ENCODE measurements at regions not wholly inside any gene's neighbourhood (a gene's known extent, or its start where the extent isn't known, plus 50 kb on each side); places are given as distances from the start of the nearest gene placed in this dataset.

DNA sequence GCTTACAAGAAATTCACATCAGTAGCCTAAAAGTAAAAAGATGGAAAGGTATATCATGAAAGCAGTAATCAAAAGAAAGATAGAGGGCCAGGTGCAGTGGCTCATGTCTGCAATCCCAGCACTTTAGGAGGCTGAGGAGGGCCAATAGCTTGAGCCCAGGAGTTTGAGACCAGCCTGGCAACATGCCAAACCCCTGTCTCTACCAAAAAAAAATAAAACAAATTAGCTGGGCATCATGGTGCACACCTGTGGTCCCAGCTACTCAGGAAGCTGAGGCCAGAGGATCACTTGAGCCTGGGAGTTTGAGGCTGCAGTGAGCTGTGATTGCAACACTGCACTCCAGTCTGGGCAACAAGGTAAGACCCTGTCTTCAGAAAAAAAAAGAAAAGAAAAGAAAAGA is 55.5 kb downstream of the GSPT2 start:
- DNase-seq: no peak

DNA sequence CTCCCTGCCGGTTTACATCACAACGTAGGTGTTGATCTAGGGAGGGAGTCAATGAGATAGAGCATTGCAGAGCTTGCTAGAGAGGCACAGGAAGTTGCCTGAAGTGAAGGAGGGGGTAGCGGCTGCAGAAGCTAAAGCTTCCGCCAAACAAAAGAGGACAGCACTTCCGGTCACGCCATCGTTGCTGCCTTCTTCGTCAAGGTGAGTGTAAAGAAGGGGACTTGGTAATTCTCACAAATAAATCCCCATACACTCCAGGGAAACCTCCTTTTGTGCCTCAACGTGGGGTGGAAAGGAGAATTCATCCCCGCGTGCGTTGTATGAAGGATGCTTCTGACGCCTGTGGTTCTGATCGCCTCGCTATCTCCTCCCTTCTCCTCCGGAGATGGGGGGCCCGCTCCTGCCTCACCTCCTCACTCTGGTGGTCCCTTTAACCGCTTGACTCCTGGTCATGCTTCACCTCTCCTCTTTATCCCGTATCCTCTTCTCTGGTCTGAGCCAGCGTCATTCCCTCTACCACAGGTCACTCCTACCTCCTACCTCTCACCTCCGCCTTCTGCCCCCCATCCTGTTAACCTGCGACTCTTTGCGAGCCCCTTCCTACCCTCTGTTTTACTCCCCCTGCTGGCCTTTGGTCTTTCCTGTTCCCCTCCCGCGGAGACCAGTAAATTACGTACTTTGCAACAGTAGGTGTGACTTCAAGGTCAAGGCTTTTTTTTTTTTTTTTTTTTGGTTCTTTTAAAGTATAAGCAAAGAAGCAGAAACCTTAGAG is 59.9 kb downstream of the GSPT2 start:
- peak; percentile 15 for DNase-seq

DNA sequence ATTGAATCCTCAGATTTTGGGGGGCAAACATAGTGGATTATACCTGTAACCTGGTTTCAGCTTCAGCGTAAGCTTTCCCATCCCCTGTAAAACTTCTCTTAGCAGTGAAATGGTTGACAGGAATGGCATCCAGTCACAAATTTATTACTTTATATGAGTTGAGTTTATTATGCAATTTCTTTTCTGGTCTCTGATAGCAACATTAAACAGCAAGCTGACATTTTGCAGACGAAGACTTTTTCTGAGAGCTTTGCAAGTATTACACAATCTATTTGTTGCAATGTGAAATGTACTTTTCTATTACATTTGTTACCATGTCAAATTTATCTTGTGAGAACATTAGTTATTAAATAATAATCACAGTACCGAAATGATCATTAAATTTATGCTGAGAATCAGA is 60.6 kb downstream of the GSPT2 start:
- DNase-seq: no peak

DNA sequence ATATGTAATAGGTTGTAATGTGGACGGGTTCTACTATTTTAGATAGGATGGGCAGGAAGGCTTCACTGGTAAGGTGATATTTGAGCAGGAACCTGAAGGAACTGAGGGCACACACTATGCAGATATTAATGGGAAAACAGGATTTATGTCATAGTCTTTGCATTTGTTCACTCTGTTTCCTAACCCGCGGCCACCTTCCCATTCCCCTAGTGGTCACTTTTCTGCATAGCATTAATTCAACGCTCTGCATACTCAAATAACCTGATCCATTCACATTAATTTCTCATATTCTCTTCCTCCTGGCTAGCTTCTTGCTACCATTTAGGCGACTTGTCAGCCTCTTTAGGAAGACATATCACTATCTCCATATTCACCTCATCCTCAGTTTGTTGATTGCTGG is 61.5 kb downstream of the GSPT2 start:
- DNase-seq: no peak

DNA sequence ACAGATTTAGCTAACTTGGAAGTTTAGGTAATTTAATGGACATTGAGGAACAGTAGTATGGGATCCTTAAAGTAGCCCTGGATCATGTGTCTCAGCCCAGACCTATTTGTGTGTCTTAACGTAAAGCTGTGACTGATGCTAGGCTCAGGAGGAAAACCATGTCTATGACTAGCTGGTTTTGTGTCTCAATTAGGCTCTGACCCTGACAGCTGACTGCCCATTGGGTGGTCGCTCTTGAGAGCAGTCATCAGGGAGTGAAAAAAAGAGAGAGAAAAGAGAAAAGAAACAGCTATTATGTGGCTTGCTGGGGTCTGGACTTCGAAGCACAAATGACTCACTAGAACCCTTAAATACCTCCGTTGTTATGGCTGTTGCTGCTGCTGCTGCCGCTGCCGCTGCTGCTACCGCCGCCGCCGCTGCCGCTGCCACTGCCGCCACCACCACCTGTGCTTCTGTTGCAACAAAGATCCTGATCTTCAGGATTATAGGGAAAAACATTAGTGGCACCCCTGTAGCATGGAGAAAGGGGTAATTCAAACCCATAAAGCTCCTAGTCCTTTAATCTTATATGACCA is 70.7 kb downstream of the GSPT2 start:
- DNase-seq: no peak

DNA sequence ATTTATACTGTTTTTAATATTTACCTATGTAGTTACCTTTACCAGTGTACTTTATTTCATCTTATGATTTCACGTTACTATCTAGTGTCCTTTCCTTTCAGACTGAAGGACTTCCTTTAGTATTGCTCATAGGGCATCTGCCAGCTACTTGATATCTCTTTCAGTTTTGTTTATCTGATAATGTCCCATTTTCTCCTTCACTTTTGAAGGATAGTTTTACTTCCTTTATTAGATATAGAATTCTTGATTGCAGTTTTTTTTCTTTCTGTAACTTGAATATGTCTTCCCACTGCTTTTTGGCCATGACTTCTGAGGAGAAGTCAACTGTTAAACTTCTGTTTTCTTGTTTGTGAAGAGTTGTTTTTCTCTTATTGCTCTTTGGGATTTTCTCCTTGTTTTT is 69.4 kb upstream of the MAGED1 start:
- DNase-seq: no peak

DNA sequence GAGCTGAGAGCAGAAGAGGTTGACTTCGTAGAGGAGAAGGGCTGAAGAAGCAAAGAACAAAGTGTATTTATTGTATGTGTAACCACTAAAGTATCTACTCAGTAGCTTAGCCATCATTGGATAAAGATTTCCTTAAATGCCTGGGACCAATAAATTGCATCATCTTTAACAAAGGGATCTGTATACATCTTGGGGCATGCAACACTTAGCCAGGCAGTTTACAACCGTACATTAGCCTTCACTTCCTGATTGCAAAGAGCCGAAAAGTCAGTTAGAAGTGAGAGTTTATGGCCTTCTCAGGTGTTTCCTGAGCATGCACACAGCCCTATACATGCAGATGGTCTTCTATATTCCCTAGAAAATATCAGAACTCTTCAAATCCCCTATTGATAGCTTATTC is 68.0 kb upstream of the MAGED1 start:
- no peak for DNase-seq

DNA sequence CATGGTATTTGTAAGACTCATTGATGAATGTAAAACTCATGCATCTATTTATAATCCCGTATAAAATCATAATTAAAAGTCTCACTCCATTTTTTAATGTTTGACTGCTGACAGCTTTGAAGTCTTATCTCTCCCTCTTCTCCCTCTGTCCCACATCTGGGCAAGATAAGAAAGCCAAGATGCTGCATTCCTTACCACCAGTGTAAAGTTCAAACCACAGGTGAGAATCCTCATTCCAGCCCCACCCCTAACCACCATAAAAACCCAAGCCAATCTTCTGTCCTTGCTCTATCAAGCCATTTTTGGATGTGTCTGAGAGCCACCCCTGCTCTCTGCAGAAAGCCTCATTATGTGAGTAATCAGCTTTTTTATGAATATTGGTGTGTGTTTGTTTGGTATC is 59.3 kb upstream of the MAGED1 start:
- no peak for DNase-seq

DNA sequence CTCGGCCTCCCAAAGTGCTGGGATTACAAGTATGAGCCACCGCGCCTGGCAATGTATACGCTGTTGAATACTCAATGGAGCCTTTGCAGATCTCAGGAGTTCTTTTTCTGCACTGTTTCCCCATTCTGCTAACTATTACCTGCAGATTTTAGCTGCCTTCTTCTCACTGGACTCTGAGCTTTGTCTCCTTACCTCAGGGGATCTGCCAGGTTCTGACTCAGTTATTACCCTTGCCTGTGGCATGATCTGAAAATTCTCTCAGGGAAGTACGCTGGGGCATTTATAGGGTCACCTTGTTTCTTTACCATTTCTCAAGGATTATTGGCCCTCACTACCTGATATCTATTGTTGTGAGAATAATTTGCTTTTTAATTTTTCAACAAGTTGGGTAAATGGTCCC is 56.6 kb upstream of the MAGED1 start:
- DNase-seq: no peak

DNA sequence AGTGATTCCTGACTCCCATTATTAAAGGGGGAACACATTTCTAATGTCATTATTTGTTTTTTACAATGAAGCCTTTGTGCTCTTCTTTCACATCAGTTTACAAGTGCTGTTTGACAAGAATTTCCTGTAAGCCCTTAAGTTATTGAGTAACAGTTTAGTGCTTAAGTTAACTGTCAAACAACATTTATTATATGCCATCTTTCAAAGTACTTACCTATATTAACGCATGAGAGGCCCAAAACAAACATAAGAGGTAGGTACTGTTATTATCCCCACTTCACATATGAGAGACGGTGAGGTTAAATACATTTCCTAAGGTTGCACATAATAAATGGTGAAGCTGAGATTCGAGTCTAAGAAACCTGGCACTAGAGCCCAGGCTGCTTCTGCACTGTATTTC is 56.0 kb upstream of the MAGED1 start:
- no peak for DNase-seq

DNA sequence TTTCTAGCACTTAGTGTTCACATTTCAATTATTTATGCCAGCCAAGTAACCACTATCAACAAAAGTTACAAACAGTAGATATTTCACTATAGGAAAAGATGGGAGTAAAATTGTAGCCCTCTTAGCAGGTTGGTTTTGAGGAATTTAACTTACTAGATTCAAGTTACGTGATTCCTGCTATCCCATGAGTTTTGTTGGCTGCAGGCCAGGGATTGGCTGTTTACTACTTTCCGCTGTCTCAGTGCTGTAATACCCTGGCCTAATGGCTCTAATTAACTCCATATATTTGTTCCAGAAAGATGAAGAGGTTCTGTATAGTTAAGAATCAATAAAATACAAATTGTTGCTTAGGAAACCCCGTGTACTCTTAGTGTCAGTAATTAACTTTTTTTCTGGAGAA is 55.5 kb upstream of the MAGED1 start:
- DNase-seq: peak; percentile 10
